H9 (cell line): ENCODE measurements at regions not wholly inside any gene's neighbourhood (a gene's known extent, or its start where the extent isn't known, plus 50 kb on each side); places are given as distances from the start of the nearest gene placed in this dataset.

Experiments
- DNase-seq: peaks from one replicate; pipeline ENCODE4 v3.0.0-alpha.2; 2017
- H2AFZ ChIP-seq: one replicate; pipeline ENCODE4 v1.6.1; 2013; ENCODE audit warnings: mild to moderate bottlenecking, low read length, control low read depth, moderate library complexity
- H2AK5ac ChIP-seq: 2 replicates; pipeline ENCODE4 v1.6.1; 2013; ENCODE audit warnings: low read length, control low read depth, mixed read lengths; ENCODE audit not compliant: insufficient read length
- H2BK120ac ChIP-seq: one replicate; pipeline ENCODE4 v1.6.1; 2013; ENCODE audit warnings: low read depth, mild to moderate bottlenecking, low read length, control low read depth, inconsistent platforms; ENCODE audit not compliant: poor library complexity, severe bottlenecking
- H2BK12ac ChIP-seq: 2 replicates; pipeline ENCODE4 v1.6.1; 2013; ENCODE audit warnings: low read length, control low read depth, mixed read lengths, low read depth; ENCODE audit not compliant: insufficient read length
- H2BK15ac ChIP-seq: 2 replicates; pipeline ENCODE4 v1.6.1; 2013; ENCODE audit warnings: low read depth, low read length, control low read depth
- H2BK20ac ChIP-seq: one replicate; pipeline ENCODE4 v1.6.1; 2013; ENCODE audit warnings: low read depth, mild to moderate bottlenecking, low read length, control low read depth, inconsistent platforms; ENCODE audit not compliant: poor library complexity, severe bottlenecking
- H2BK5ac ChIP-seq: 2 replicates; pipeline ENCODE4 v1.6.1; 2013; ENCODE audit warnings: low read length, control low read depth, mixed read lengths; ENCODE audit not compliant: insufficient read length
- H3K14ac ChIP-seq: 2 replicates; pipeline ENCODE4 v1.6.1; 2013; ENCODE audit warnings: low read length, control low read depth; ENCODE audit not compliant: insufficient read depth
- H3K18ac ChIP-seq: 2 replicates; pipeline ENCODE4 v1.6.1; 2013; ENCODE audit warnings: low read depth, mild to moderate bottlenecking, mixed read lengths, low read length, control low read depth; ENCODE audit not compliant: insufficient read length
- H3K23ac ChIP-seq: 2 replicates; pipeline ENCODE4 v1.6.1; 2013; ENCODE audit warnings: low read length, control low read depth, mixed read lengths, low read depth; ENCODE audit not compliant: insufficient read length
- H3K23me2 ChIP-seq: 2 replicates; pipeline ENCODE4 v1.6.1; 2013; ENCODE audit warnings: low read depth, mild to moderate bottlenecking, mixed read lengths, low read length, control low read depth; ENCODE audit not compliant: insufficient read length, poor library complexity, severe bottlenecking
- H3K27ac ChIP-seq: 2 replicates; pipeline ENCODE4 v1.5.1; 2013; ENCODE audit warnings: low read length, control low read depth, mixed read lengths, low read depth; ENCODE audit not compliant: insufficient read length
- H3K27me3 ChIP-seq: 2 replicates; pipeline ENCODE4 v1.6.1; 2013; ENCODE audit warnings: low read length, control low read depth, inconsistent platforms; ENCODE audit not compliant: insufficient read depth
- H3K4ac ChIP-seq: 2 replicates; pipeline ENCODE4 v1.6.1; 2013; ENCODE audit warnings: low read depth, mild to moderate bottlenecking, control low read depth, inconsistent platforms, low read length, moderate library complexity
- H3K4me1 ChIP-seq: 2 replicates; pipeline ENCODE4 v1.6.1; 2013; ENCODE audit warnings: low read length, control low read depth, inconsistent platforms; ENCODE audit not compliant: insufficient read depth
- H3K4me2 ChIP-seq: 2 replicates; pipeline ENCODE4 v1.6.1; 2013; ENCODE audit warnings: low read length, control low read depth, mixed read lengths; ENCODE audit not compliant: insufficient read length, insufficient read depth
- H3K56ac ChIP-seq: 2 replicates; pipeline ENCODE4 v1.6.1; 2013; ENCODE audit warnings: low read depth, mild to moderate bottlenecking, mixed read lengths, low read length, control low read depth; ENCODE audit not compliant: insufficient read length
- H3K79me1 ChIP-seq: 2 replicates; pipeline ENCODE4 v1.6.1; 2013; ENCODE audit warnings: low read depth, mild to moderate bottlenecking, moderate library complexity, low read length, control low read depth, inconsistent platforms; ENCODE audit not compliant: insufficient read depth, poor library complexity, severe bottlenecking
- H3K79me2 ChIP-seq: 2 replicates; pipeline ENCODE4 v1.6.1; 2013; ENCODE audit warnings: low read length, control low read depth, inconsistent platforms; ENCODE audit not compliant: insufficient read depth
- H3K9ac ChIP-seq: 2 replicates; pipeline ENCODE4 v1.6.1; 2013; ENCODE audit warnings: low read length, control low read depth, mixed read lengths; ENCODE audit not compliant: insufficient read length; ENCODE audit errors: extremely low read depth
- H3K9me3 ChIP-seq: one replicate; pipeline ENCODE4 v1.6.1; 2013; ENCODE audit warnings: low read depth, low read length, inconsistent platforms; ENCODE audit not compliant: control insufficient read depth
- H3T11ph ChIP-seq: one replicate; pipeline ENCODE4 v1.6.1; 2013; ENCODE audit warnings: mild to moderate bottlenecking, low read length, control low read depth, inconsistent platforms
- H4K20me1 ChIP-seq: one replicate; pipeline ENCODE4 v1.6.1; 2013; ENCODE audit not compliant: control insufficient read depth, insufficient read length, insufficient read depth
- H4K5ac ChIP-seq: 2 replicates; pipeline ENCODE4 v1.6.1; 2013; ENCODE audit warnings: low read depth, mild to moderate bottlenecking, mixed read lengths, low read length, control low read depth; ENCODE audit not compliant: insufficient read length
- H4K8ac ChIP-seq: replicated peaks from 2 replicates; pipeline ENCODE4 v1.6.1; 2013; ENCODE audit warnings: low read length, control low read depth, mixed read lengths, low read depth; ENCODE audit not compliant: insufficient read length
- H4K91ac ChIP-seq: 2 replicates; pipeline ENCODE4 v1.6.1; 2013; ENCODE audit warnings: low read depth, mild to moderate bottlenecking, moderate library complexity, mixed read lengths, low read length, control low read depth; ENCODE audit not compliant: insufficient read length
- H3K27ac Mint-ChIP-seq, 3 experiments: 2 replicates in 2 of 3; 3 replicates in 1 of 3; pipeline ENCODE4 v1.8.0; 2020 to 2021; ENCODE audit warnings: mixed read lengths in 3 of 3, mild to moderate bottlenecking in 1 of 3, moderate library complexity in 1 of 3
- H3K27me3 Mint-ChIP-seq: 2 replicates; pipeline ENCODE4 v1.8.0; 2021; ENCODE audit warnings: low read depth, mild to moderate bottlenecking, moderate library complexity, mixed read lengths
- H3K36me3 Mint-ChIP-seq, 3 experiments: 2 replicates in 2 of 3; 3 replicates in 1 of 3; pipeline ENCODE4 v1.8.0; 2020 to 2021; ENCODE audit warnings: low read depth in 3 of 3, mixed read lengths in 3 of 3; ENCODE audit not compliant: insufficient read depth in 1 of 3
- H3K4me1 Mint-ChIP-seq, 2 experiments: 2 replicates each; pipeline ENCODE4 v1.8.0; 2020; ENCODE audit warnings: mixed read lengths in 2 of 2
- H3K4me3 Mint-ChIP-seq, 2 experiments: 2 replicates in 1 of 2; 3 replicates in 1 of 2; pipeline ENCODE4 v1.8.0; 2020 to 2021; ENCODE audit warnings: mild to moderate bottlenecking in 2 of 2, mixed read lengths in 2 of 2, moderate library complexity in 1 of 2
- H3K9me3 Mint-ChIP-seq, 2 experiments: 2 replicates in 1 of 2; 3 replicates in 1 of 2; pipeline ENCODE4 v1.8.0; 2020; ENCODE audit warnings: mild to moderate bottlenecking in 2 of 2, mixed read lengths in 2 of 2, moderate library complexity in 1 of 2
- WGBS: extraction: QIAGEN DNeasy Blood & Tissue Kit; methylation state at CpG from one replicate; pipeline ENCODE4 v1.1.7; 2013; ENCODE audit warnings: missing lambda C conversion rate, low lambda C conversion rate, mixed read lengths; ENCODE audit not compliant: insufficient read length; ENCODE audit errors: extremely low coverage; 5-methylcytosine and 5-hydroxymethylcytosine counted together
- TF ChIP-seq, protein P1 (sequence below): fragments of 200-600 bp; sonication (generic); conservative IDR thresholded peaks from 3 replicates; pipeline ENCODE4 v1.8.0; 2021; ENCODE audit warnings: antibody characterized with exemption, mild to moderate bottlenecking

DNA sequence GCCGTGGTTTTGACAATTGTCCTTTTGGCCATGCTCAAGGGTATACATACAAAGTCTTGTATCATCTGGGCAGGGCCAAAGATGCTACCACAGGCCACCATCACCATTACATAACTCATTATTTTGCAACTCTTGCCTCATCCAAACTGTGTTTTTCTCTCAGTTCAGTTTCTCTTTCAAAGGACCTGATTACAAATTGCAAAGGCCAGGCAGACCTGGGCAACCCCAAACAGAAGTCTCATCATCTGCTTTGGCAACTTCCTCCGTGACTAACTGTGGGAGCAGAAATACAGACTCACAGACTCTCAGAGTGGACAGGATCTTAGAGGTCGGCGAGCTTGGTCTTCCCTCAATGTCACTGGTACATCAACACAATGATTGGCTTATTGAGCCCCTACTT lies 117.8 kb upstream of the NEDD9 start:
- no peak overlapping the region for H2BK5ac ChIP-seq
- H3K79me2 ChIP-seq = peaks cover 1% of the 10 kb centered on the region; the same call in 1 of the 2 replicates
- no peak overlapping the region; a peak in 1 of 7 replicates for H3K27ac Mint-ChIP-seq
- no peak overlapping the region for H3K4me2 ChIP-seq
- no peaks in the 10 kb centered on the region for H4K20me1 ChIP-seq
- H3K79me1 ChIP-seq = no peaks in the 10 kb centered on the region
- no peak overlapping the region for H3T11ph ChIP-seq
- no peak overlapping the region for H2BK12ac ChIP-seq
- H3K23me2 ChIP-seq = no peaks in the 10 kb centered on the region
- peaks cover 4% of the 10 kb centered on the region for H3K27me3 Mint-ChIP-seq
- H4K5ac ChIP-seq = no peak overlapping the region
- no peak overlapping the region for H3K18ac ChIP-seq
- no peaks in the 10 kb centered on the region for H3K9me3 ChIP-seq
- no CpG with 5 or more reads among the region's 4 CpGs for WGBS
- H2AK5ac ChIP-seq = no peak overlapping the region
- 0 out of 2 replicates have a peak overlapping the region, but pooled peaks have one; percentile 29 for H3K14ac ChIP-seq
- H3K56ac ChIP-seq = no peak overlapping the region
- H2AFZ ChIP-seq = no peak overlapping the region
- H3K4ac ChIP-seq = no peak overlapping the region
- no peak overlapping the region for H3K9ac ChIP-seq
- H2BK20ac ChIP-seq = no peak overlapping the region
- H3K4me3 Mint-ChIP-seq = no peak overlapping the region
- H4K8ac ChIP-seq = no peak overlapping the region
- no peak overlapping the region for H2BK15ac ChIP-seq
- H3K4me1 Mint-ChIP-seq = no peaks in the 10 kb centered on the region
- no peaks in the 10 kb centered on the region; a peak in 2 of 7 replicates for H3K36me3 Mint-ChIP-seq
- no peak for DNase-seq
- TF ChIP-seq, protein P1, sequence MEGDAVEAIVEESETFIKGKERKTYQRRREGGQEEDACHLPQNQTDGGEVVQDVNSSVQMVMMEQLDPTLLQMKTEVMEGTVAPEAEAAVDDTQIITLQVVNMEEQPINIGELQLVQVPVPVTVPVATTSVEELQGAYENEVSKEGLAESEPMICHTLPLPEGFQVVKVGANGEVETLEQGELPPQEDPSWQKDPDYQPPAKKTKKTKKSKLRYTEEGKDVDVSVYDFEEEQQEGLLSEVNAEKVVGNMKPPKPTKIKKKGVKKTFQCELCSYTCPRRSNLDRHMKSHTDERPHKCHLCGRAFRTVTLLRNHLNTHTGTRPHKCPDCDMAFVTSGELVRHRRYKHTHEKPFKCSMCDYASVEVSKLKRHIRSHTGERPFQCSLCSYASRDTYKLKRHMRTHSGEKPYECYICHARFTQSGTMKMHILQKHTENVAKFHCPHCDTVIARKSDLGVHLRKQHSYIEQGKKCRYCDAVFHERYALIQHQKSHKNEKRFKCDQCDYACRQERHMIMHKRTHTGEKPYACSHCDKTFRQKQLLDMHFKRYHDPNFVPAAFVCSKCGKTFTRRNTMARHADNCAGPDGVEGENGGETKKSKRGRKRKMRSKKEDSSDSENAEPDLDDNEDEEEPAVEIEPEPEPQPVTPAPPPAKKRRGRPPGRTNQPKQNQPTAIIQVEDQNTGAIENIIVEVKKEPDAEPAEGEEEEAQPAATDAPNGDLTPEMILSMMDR = no peak
- no peak overlapping the region for H4K91ac ChIP-seq
- H3K27me3 ChIP-seq = no peaks in the 10 kb centered on the region
- H2BK120ac ChIP-seq = no peak overlapping the region
- H3K23ac ChIP-seq = no peak overlapping the region
- H3K4me1 ChIP-seq = no peaks in the 10 kb centered on the region
- H3K27ac ChIP-seq = no peak overlapping the region
- peaks cover 0 to 3% of the 10 kb centered on the region in 2 experiments; a peak in 2 of 5 replicates for H3K9me3 Mint-ChIP-seq
